GM11168 (cell line): ENCODE measurements at regions not wholly inside any gene's neighbourhood (a gene's known extent, or its start where the extent isn't known, plus 50 kb on each side); places are given as distances from the start of the nearest gene placed in this dataset.

Source experiments
- in situ Hi-C: fragments of 300-500 bp; cut with MboI; formaldehyde crosslinking; loops from one replicate; pipeline ENCODE4 v1.12.0; 2022; ENCODE audit warnings: low sequenced_read_pairs; ENCODE audit not compliant: unreplicated experiment

GRCh38 chr17:72358465-72358864, 237.6 kb downstream of the SOX9 start:
- in situ Hi-C loops, result no loop called here

DNA sequence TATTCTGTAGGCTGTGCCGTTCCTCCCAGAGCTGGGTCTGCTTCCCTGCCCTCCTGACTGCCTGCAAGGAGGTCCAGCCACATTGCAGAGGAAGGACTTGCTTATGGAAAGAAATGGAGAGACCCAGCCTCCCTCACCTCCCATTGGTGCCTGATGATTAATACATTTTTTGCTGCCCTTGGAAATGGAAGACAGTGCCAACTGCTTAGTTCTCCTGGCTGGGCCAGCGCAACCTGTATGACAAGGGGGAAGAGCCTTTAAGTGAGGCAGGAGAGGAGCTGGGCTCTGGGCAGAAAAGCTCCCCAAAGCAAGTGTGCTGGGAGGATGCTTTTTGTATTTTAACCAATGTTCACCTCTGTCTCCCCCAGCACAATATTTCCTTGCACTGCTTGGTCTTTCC, 238.5 kb downstream of the SOX9 start:
- in situ Hi-C loops, result no loop called here

DNA sequence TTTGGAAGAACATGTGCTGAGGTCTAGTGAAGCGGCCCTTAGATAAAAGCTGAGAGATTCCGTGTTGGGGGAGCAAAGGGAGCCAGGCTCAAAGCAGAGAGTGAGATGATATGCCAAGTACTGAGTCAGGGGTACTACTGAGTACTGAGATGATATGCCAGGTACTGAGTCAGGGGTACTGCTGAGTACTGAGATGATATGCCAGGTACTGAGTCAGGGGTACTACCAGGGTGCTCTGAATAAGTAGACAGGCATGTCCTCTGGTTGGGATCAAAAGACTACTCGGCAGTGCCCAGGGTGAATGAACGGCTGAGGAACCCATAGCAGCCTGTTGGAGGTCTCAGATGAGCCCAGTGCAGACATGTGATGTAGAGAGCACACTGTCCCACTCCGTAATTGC, 239.0 kb downstream of the SOX9 start:
- in situ Hi-C loops, result no loop called here

DNA sequence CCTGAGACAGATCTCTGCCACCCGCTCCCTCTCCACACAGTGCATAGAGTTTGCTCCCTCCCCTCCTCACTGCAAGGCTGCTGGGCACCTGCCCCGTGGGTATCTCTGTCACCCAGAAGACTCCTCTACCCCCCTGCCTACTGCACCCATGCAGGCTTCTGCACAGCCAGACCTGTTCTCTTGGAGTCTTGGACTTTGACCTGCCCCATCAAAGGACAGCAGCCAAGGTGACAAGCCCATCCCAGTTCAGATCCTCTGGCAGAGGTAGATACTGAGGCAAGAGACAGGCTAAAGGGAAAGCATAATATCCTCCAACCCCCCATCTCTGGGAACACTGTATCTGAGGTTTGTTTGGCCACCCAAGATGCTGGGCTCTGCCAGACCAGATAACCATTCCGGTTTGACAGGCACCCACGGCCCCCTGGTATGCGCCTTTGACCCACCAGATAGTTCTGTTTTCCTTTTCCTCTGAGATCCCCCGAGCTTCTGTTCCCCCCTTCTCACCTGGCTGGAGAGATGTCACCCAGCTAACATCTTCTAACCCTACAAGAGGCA, 239.6 kb downstream of the SOX9 start:
- in situ Hi-C loops, result no loop called here

DNA sequence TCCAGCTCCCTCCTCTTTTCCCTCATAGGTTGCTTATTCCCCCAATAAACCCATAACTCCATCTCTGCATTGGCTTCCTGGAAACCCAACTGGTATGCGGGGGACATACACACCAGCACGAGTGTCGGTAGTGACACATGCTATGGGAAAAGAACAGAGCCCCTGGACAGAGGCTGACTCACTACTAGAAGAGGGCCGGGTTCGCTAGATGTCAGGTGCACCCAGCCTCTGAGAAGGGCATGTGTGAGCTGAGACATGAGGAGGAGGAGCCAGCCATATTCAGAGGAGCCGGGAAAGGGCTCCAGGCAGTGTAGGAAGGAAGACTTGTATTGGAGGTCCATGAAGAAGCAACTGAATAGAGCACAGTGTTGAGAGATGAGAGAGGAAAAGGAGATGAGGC, 241.1 kb downstream of the SOX9 start:
- in situ Hi-C loops, result no loop called here

DNA sequence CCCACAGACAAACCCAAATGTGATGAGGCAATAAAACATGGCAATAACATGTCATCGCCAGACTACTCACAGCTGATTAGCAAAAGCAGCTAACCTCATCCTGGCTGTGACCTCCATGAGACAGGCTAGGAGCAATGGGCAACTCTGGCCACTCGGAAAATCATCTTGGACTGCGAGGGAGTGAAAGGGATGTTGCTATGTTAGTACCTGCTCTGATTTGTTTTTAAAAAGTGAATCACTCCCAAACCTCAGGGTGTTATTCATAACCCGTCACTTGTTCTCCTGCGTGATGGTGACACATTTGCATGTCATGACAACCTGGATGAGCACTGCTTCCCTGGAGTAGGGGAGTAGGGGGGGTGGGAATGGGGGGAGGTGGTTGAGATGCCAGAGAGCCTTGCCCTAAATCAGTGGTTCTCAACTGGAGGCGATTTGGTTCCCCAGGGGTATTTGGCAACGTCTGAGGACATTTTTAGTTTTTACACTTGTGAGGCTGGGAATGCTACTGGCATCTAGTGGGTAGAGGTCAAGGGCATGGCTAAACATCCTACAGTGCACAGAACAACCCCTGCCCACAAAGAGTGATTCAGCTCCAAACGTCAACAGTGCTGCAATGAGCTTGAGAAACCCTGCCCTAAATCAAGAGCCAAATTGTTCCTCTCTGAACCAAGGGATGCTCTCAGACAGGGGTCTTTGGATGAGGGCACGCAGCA, 241.7 kb downstream of the SOX9 start:
- in situ Hi-C loops, result no loop called here

DNA sequence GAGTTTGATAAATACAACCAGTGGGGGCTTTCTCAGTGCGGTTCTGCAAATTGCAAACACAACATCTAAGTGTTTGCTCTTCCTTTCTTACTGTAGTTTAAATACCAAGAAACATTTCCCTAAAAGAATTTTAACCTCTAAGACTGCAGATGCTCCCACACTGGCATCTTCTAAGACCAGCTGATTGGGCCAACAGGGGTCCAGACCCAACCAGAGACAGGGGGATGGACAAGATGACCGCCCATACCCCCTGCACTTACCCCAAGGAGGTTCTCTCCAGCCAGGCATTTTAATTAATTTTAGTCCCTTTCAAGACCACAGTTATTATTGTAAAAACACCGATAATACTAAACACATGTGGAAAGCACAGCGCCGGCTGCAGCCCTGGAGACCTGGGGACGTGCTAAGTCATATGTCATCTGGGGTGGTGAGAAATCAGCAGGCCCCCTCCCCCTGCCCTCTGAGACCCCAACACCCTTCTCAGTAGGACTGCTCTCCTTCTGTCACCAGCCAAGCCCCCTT, 242.3 kb downstream of the SOX9 start:
- in situ Hi-C loops, result no loop called here

GRCh38 chr17:72365857-72366414, 245.1 kb downstream of the SOX9 start:
- in situ Hi-C loops, result no loop called here

DNA sequence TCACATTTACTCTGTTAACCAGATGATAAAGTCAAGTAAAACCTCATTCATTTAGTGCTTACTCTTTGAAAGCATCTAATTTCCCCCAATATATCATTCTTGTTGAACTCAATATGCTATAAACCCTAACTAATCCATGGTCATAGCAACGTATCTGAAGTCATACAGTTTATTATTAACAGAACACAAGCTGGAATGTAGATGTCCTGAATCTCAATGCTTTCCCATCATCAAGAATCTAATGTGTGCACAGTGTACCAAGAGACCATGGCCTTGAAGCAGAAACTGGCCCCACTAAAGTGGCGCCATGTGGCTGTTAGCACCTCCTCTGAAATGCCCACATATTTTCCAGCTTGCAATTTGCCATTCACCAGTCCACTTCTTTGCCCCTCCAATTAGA, 245.8 kb downstream of the SOX9 start:
- in situ Hi-C loops, result no loop called here

GRCh38 chr17:72368191-72368590, 247.4 kb downstream of the SOX9 start:
- in situ Hi-C loops, result no loop called here

DNA sequence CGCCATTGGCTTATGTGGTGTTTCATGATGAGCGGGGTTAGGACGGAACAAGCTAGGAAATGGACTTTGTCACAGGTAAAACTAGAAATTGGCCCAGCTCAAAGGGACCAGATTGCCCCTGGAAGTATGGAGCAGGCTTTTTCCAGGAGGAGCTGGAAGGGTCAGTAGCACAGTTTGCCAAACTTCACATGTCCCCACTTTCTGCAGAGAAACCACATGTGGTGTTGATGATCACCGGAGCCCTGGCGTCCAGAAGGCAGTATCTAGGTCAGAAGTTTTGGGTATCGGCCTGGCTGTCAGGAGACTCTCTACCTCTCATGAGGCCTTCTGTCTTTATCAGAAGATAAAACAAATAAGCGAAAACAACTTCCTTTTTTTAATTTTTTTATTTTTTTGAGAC, 248.5 kb downstream of the SOX9 start:
- in situ Hi-C loops, result no loop called here

GRCh38 chr17:72370819-72371218, 250.0 kb downstream of the SOX9 start:
- in situ Hi-C loops, result no loop called here

- in situ Hi-C loops, result no loop called here
Measured at GRCh38 chr17:72372185-72372584, 251.4 kb downstream of the SOX9 start.

DNA sequence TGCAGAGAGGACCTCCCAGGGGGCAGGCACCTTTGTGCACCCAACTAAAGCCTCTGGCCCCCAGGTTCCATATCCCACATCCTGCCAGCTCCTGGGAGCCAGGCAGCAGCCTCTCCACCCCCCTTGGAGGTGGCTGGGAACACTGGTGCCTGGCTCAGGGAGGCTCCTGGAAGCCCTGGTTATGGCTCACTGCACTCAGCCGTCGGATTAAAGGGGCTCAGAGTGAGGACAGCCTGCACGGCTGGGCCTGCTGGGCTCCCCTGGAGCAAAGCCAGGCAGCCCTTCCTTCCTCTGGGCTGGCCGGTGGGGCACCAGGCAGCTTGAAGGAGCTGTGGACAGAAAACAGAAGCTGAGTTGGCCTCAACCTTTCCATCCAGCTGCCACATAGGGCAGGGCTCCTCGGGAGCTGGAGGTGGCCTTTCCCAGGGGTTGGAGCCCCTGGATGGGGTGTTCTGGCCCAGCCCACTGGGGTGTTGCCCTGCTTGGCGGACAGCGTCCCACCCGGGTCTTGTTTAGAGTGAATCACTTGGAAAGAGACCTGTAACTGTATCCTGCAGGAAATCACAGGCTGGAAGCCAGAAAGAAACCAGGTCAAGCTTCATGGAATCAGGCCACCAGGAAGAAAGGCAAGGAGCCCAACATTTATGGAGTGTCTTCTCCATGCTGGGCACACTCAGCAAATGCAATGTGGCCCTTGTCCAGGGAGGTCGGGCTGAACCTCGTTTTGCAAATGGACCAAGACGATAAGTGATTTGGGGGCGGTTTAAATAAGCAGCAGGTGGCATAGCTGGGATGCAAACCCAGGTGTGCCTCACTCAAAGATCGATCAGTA, 253.3 kb downstream of the SOX9 start:
- in situ Hi-C loops, result no loop called here

DNA sequence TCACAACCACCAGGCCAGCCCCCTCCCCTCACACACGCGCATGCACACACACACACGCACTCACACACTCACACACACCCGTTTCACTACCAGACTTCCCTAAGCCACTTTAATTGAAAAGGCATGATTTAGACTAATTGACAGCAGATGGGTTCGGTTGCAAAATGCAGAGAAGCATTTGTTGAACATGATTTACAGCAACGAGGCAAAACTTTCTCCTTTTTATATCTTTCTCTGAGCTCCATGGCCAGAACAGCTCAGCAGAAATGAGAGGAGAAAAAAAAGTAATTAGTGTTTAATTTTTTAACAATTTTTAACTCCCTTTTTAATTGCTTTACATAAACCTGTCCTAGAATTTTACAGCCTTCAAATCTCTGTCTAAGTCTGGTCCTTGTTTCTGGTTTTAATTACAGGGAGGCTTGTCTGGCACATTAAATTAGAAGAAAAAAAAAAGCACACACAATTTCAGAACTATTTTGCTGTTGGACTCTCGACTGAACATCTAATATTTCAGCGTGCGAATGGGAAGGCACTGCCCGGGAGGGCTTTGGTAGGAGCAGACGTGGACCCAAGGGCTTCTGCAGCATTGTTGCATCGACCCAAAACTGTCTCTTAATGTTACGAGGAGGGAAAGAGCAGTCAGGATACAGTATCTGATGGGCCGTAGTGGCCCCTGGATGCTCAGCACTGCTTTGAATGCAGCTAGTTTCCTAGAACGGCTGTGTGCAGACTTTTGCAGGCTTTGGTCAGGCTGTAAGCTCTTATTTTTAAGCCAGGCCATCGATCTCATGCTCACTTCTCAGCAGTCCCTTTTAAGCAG, 255.9 kb downstream of the SOX9 start:
- in situ Hi-C loops, result no loop called here

DNA sequence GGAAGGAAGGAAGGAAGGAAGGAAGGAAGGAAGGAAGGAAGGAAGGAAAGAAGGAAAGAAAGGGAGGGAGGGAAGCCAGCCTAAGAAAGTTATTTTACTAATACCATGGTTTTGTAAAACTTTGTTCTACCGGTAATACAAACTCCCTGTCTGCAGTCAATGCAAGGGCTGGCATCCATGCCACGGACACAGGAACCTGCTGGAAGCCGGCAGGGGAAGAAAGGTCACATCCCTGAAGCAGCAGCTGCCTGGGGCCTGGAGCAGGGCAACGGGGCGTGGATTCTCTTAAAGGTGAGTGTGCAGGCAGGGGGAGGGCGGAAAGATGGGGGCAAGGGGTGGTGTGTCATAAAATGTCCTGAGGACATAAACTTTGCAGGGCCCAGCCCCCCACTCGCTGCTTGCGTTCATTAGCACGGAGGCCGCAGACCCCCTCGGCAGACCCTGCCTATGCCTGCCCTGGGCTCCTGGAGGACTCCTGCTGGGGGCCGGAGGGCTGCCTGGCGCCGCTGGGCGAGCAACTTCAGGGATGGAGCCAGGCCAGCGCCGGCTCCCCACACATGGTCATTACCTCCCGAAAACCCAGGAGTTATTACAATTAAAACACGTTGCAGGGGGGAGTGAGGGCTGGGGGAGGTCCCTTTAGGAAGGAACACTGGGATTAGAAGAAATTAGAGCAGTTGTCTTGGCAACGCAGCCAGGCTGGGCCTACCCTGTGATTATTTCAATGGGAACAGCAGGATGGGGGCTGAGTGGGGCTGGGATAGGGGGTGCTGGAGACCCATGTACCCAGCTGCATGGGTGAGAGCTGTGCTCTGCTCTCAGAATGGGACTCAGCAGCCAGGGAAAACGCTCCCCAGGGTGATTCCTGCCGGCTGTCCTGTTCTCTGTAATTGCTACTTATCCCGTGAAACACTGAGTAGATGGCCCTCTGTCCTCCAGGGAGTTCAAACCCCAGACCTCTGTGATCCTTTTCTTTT, 257.9 kb downstream of the SOX9 start:
- in situ Hi-C loops, result no loop called here

DNA sequence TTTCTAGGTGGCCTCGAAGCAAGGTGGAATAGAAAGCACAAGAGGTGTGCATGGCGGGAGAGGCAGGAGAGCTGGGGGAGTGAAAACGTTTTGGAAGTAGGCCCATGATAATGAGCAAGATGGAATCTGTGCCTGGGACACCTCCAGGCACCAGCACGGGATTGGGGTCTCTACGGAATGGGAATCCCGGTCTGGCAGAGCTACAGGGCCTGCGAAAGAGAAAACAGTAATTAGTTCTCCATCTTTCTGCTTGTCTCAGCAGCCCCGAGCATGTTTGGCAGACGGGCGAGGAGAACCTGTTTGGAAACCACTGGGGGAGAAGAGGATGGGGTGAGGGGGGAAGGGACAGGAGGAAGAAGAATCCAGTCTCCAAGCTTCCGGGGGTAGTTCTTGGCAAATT, 258.7 kb downstream of the SOX9 start:
- in situ Hi-C loops, result no loop called here

DNA sequence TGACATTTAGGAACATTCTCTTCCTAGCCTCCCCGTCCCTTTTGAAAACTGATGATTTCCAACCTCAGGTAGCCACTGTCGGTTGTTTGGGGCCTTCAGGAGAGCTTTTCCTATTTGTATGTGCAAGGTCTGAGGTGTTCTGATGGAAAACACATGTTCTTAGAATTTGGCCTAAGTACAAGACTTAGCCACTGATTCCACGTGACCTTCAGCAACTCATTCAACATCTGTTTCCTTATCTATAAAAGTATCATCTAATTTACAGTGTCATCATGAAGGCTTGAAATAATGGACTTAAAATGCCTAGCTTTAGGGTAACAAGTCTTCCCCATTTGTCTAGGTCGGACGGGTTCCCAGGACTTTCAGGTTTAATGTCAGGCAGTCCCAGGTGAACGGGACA, 259.3 kb downstream of the SOX9 start:
- in situ Hi-C loops, result no loop called here

DNA sequence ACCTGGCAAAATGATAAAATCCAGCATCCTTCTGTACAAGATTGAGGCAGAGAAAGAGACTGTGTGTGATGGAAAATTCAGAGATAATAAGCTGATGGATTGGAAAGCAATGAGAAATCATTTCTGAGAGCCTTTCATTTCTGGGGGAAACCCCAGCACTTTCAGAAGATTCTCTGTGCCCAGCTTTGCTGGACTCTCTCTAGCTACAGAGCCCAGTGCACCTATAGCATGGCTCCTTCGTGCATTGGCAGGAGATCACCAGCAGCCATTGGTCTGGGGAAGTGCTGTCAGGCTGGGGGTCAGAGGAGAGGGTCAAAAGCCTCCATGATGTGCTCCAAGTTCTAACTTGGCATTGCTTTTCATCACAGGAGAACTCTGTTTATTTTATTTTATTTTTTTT, 259.9 kb downstream of the SOX9 start:
- in situ Hi-C loops, result no loop called here
